Hepatocyte (in vitro differentiated cells): ENCODE measurements at regions not wholly inside any gene's neighbourhood (a gene's known extent, or its start where the extent isn't known, plus 50 kb on each side); places are given as distances from the start of the nearest gene placed in this dataset.

Experiments used
- DNase-seq: peaks from one replicate; pipeline ENCODE4 v3.0.0-alpha.2; 2016; ENCODE audit warnings: low spot score
- H2AFZ ChIP-seq: fragments of 200-600 bp; sonication (generic); 2 replicates; pipeline ENCODE4 v1.6.0; 2016; ENCODE audit warnings: antibody characterized with exemption, mild to moderate bottlenecking
- H3K27ac ChIP-seq: fragments of 200-600 bp; sonication (generic); 2 replicates; pipeline ENCODE4 v1.5.1; 2016; ENCODE audit warnings: mild to moderate bottlenecking
- H3K27me3 ChIP-seq: fragments of 200-600 bp; sonication (generic); 2 replicates; pipeline ENCODE4 v1.6.1; 2016
- H3K36me3 ChIP-seq: fragments of 200-600 bp; sonication (generic); replicated peaks from 2 replicates; pipeline ENCODE4 v1.5.1; 2016; ENCODE audit warnings: low read depth; ENCODE audit not compliant: insufficient read depth
- H3K4me1 ChIP-seq: fragments of 200-600 bp; sonication (generic); 2 replicates; pipeline ENCODE4 v1.5.1; 2016; ENCODE audit warnings: mild to moderate bottlenecking, moderate library complexity; ENCODE audit not compliant: insufficient read depth
- H3K4me2 ChIP-seq: fragments of 200-600 bp; sonication (generic); 2 replicates; pipeline ENCODE4 v1.6.0; 2016
- H3K4me3 ChIP-seq: fragments of 200-600 bp; sonication (generic); 2 replicates; pipeline ENCODE4 v1.5.1; 2016; ENCODE audit warnings: mild to moderate bottlenecking
- H3K79me2 ChIP-seq: fragments of 200-600 bp; sonication (generic); 2 replicates; pipeline ENCODE4 v1.6.0; 2017; ENCODE audit warnings: mild to moderate bottlenecking
- H3K9me2 ChIP-seq: fragments of 200-600 bp; sonication (generic); replicated peaks from 2 replicates; pipeline ENCODE4 v1.6.0; 2017; ENCODE audit warnings: mild to moderate bottlenecking; ENCODE audit not compliant: insufficient read depth
- H3K9me3 ChIP-seq: fragments of 200-600 bp; sonication (generic); 2 replicates; pipeline ENCODE4 v1.5.1; 2016; ENCODE audit warnings: low read depth, mild to moderate bottlenecking
- H4K20me1 ChIP-seq: fragments of 200-600 bp; sonication (generic); 2 replicates; pipeline ENCODE4 v1.6.0; 2016; ENCODE audit warnings: mild to moderate bottlenecking; ENCODE audit not compliant: insufficient read depth, poor library complexity, severe bottlenecking
- EZH2 ChIP-seq: fragments of 200-600 bp; sonication (generic); IDR thresholded peaks from 2 replicates; pipeline ENCODE4 v1.6.1; 2016; ENCODE audit warnings: antibody characterized with exemption, mild to moderate bottlenecking, borderline replicate concordance
- EZH2phosphoT487 ChIP-seq: fragments of 200-600 bp; sonication (generic); IDR thresholded peaks from one replicate; pipeline ENCODE4 v1.6.1; 2018; ENCODE audit warnings: antibody characterized with exemption, mild to moderate bottlenecking, low read depth, moderate library complexity; ENCODE audit not compliant: unreplicated experiment, severe bottlenecking
- WGBS: methylation state at CpG from one replicate; pipeline ENCODE4 v1.1.6; 2016; ENCODE audit warnings: low lambda C conversion rate; ENCODE audit errors: missing lambda C conversion rate; 5-methylcytosine and 5-hydroxymethylcytosine counted together
- TF ChIP-seq, protein P1 (sequence below): fragments of 200-600 bp; sonication (generic); IDR thresholded peaks from 2 replicates; pipeline ENCODE4 v1.5.1; 2016; ENCODE audit warnings: antibody characterized with exemption, mild to moderate bottlenecking; ENCODE audit not compliant: poor library complexity

DNA sequence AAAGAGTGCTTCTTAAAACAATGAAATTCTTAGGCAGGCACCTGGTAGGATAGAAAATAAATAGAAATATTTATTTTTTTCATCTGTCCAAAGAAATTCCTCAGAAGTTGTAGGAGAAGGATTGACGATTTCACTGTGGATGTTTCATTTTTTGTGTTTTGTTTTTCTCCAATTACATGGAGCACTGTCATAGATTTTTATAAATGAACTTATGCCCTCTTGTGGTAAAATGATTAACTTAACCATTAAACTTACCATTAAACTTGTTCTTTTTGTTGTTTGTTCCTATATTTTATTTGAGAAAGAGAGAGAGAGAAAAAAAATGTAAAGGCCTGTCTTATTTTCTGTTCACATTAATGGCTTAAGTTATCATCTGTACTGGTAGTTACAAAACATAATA, 339.2 kb downstream of the PRR16 start:
- H2AFZ ChIP-seq = no peak overlapping the region
- H3K4me2 ChIP-seq = peak overlapping the region; percentile 47

DNA sequence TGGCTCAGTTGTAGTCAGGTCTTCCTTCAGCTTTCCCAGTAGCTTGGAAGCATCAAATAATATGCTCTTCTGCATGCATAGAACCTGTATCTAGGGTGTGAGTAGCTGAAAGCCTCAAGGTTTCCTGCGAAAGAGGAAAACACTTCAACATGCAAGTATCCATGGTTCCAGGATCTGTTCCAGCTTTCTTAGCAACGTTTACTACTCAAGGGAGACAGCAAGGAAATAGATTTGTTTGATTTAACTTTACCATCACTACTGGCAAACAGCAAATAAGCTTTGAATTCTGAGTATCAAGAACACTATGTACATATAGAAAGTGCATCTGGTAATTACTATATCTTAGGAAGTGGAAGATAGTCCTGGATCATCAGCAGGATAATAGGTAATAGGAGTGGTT, 341.0 kb downstream of the PRR16 start:
- 78% methylated on average over 2 of the region's 2 CpGs for whole genome bisulfite sequencing
- Histone ChIP-seq H2AFZ (no peak overlapping the region), H3K79me2 (no peaks in the 10 kb centered on the region), H3K4me2 (no peak overlapping the region), H3K36me3 (no peaks in the 10 kb centered on the region), H4K20me1 (no peaks in the 10 kb centered on the region), H3K9me3 (no peaks in the 10 kb centered on the region), H3K9me2 (no peaks in the 10 kb centered on the region), H3K4me3 (no peak overlapping the region), H3K4me1 (no peaks in the 10 kb centered on the region), H3K27me3 (no peaks in the 10 kb centered on the region), H3K27ac (no peak overlapping the region)
- TF ChIP-seq EZH2phosphoT487 (no peak), EZH2 (no peak)
- TF ChIP-seq, protein P1, sequence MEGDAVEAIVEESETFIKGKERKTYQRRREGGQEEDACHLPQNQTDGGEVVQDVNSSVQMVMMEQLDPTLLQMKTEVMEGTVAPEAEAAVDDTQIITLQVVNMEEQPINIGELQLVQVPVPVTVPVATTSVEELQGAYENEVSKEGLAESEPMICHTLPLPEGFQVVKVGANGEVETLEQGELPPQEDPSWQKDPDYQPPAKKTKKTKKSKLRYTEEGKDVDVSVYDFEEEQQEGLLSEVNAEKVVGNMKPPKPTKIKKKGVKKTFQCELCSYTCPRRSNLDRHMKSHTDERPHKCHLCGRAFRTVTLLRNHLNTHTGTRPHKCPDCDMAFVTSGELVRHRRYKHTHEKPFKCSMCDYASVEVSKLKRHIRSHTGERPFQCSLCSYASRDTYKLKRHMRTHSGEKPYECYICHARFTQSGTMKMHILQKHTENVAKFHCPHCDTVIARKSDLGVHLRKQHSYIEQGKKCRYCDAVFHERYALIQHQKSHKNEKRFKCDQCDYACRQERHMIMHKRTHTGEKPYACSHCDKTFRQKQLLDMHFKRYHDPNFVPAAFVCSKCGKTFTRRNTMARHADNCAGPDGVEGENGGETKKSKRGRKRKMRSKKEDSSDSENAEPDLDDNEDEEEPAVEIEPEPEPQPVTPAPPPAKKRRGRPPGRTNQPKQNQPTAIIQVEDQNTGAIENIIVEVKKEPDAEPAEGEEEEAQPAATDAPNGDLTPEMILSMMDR = no peak
- no peak for DNase-seq

More for the DNA sequence above, 339.2 kb downstream of the PRR16 start:
- DNase-seq = no peak
- no peak overlapping the region for H3K4me3 ChIP-seq
- no peaks in the 10 kb centered on the region for H3K27me3 ChIP-seq
- no peaks in the 10 kb centered on the region for H3K9me2 ChIP-seq
- 14% methylated on average over 1 of the region's 1 CpG for WGBS
- H3K9me3 ChIP-seq = no peaks in the 10 kb centered on the region
- H4K20me1 ChIP-seq = no peaks in the 10 kb centered on the region
- H3K4me1 ChIP-seq = no peaks in the 10 kb centered on the region
- TF ChIP-seq, protein P1 = peak; percentile 56
- no peak for TF ChIP-seq EZH2phosphoT487
- no peaks in the 10 kb centered on the region for H3K79me2 ChIP-seq
- no peaks in the 10 kb centered on the region for H3K36me3 ChIP-seq
- no peak overlapping the region for H3K27ac ChIP-seq

DNA sequence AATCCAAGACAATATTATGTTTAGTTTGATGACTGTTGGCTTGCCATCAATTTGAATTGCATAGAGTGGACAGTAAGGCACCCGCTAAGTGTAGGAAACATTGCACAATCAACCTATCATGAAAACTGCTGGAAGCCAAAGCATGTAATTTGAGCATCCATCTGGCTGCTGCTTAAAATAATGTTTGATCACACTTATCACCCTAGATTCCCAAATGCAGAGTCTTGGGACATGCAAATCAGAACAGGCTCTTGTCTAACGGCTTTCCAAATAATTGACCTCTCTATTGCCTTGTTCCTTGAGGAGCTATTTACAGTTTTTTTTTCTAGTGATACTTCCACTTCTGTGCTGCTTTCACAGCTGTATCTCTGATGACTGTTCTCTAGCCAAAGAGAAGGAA, 342.1 kb downstream of the PRR16 start:
- H3K9me2 ChIP-seq = no peaks in the 10 kb centered on the region
- H3K9me3 ChIP-seq = no peaks in the 10 kb centered on the region
- H3K4me2 ChIP-seq = no peak overlapping the region
- no peak for DNase-seq
- no peaks in the 10 kb centered on the region for H3K79me2 ChIP-seq
- 80% methylated on average over 2 of the region's 2 CpGs for WGBS
- H4K20me1 ChIP-seq = no peaks in the 10 kb centered on the region
- no peak overlapping the region for H3K4me3 ChIP-seq
- H3K27me3 ChIP-seq = no peaks in the 10 kb centered on the region
- TF ChIP-seq, protein P1 = no peak
- TF ChIP-seq EZH2 (no peak), EZH2phosphoT487 (no peak)
- H3K36me3 ChIP-seq = no peaks in the 10 kb centered on the region
- H2AFZ ChIP-seq = no peak overlapping the region
- H3K27ac ChIP-seq = no peak overlapping the region
- no peaks in the 10 kb centered on the region for H3K4me1 ChIP-seq

DNA sequence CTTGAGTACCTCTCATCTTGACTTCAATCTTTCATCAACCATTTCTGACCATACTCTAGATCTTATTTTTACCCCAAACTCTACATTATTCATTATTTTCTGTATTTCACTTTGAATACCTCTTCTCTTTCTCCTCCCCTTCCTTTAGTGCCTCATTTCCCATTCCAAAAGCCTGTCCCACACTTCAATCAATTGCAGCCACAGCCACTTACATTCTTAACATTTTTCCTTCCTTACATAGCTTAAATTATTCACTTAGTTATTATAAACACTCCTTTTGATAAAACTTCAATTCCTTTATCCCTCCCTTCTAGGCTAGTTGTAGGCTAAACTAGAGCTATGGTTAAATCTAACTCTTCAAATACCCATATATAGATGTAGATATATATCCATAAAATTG, 344.0 kb downstream of the PRR16 start:
- Histone ChIP-seq H3K4me3 (no peak overlapping the region), H3K4me1 (no peaks in the 10 kb centered on the region), H3K4me2 (no peak overlapping the region), H3K27ac (no peak overlapping the region), H3K9me2 (no peaks in the 10 kb centered on the region), H3K36me3 (no peaks in the 10 kb centered on the region), H3K79me2 (no peaks in the 10 kb centered on the region), H3K27me3 (no peaks in the 10 kb centered on the region), H2AFZ (no peak overlapping the region), H3K9me3 (no peaks in the 10 kb centered on the region), H4K20me1 (no peaks in the 10 kb centered on the region)
- DNase-seq = no peak
- no peak for TF ChIP-seq EZH2phosphoT487
- TF ChIP-seq EZH2 = no peak
- TF ChIP-seq, protein P1 = no peak
